ENCODE measurements at regions not wholly inside any gene's neighbourhood (a gene's known extent, or its start where the extent isn't known, plus 50 kb on each side); places are given as distances from the start of the nearest gene placed in this dataset.

- CTCF ChIA-PET, result no interaction called here
- Mint-ChIP-seq H3K4me1 (ENCODE audit: low read depth, unreplicated experiment) (no peaks in the 10 kb centered on the region), H3K27ac (ENCODE audit: unreplicated experiment) (no peak overlapping the region), H3K4me3 (ENCODE audit: low read depth, unreplicated experiment) (no peak overlapping the region), H3K9me3 (ENCODE audit: low read depth, unreplicated experiment) (peaks cover 6% of the 10 kb centered on the region), H3K27me3 (ENCODE audit: unreplicated experiment) (no peaks in the 10 kb centered on the region), H3K36me3 (ENCODE audit: insufficient read depth, unreplicated experiment) (no peaks in the 10 kb centered on the region)
- BruUV-seq (replicated peaks), result no TSS peak
- TF ChIP-seq CTCF (IDR thresholded peaks at IDR 0.05; ENCODE audit: unreplicated experiment), result no peak
- intact Hi-C loops (cut with micrococcal nuclease; ENCODE audit: unreplicated experiment), result no loop called here
- DNase-seq, result no peak
These were observed 462.3 kb upstream of the ADGRL3 start for GRCh38 chr4:60737858-60738257.

- no peak overlapping the region for H3K27ac Mint-ChIP-seq (ENCODE audit: unreplicated experiment)
- H3K36me3 Mint-ChIP-seq (ENCODE audit: insufficient read depth, unreplicated experiment), result no peaks in the 10 kb centered on the region
- intact Hi-C loops (cut with micrococcal nuclease; ENCODE audit: unreplicated experiment), result no loop called here
- no TSS peak for BruUV-seq (replicated peaks)
- peaks cover 5% of the 10 kb centered on the region for H3K9me3 Mint-ChIP-seq (ENCODE audit: low read depth, unreplicated experiment)
- CTCF ChIA-PET, result no interaction called here
- H3K4me1 Mint-ChIP-seq (ENCODE audit: low read depth, unreplicated experiment), result no peaks in the 10 kb centered on the region
- TF ChIP-seq CTCF (IDR thresholded peaks at IDR 0.05; ENCODE audit: unreplicated experiment), result no peak
- no peak overlapping the region for H3K4me3 Mint-ChIP-seq (ENCODE audit: low read depth, unreplicated experiment)
- DNase-seq, result no peak
- H3K27me3 Mint-ChIP-seq (ENCODE audit: unreplicated experiment), result no peaks in the 10 kb centered on the region
These were observed 456.5 kb upstream of the ADGRL3 start for GRCh38 chr4:60743654-60744053.

GRCh38 chr4:60744767-60745166 lies 455.4 kb upstream of the ADGRL3 start:
- no peaks in the 10 kb centered on the region for H3K27me3 Mint-ChIP-seq (ENCODE audit: unreplicated experiment)
- CTCF ChIA-PET, result no interaction called here
- no peak for TF ChIP-seq CTCF (IDR thresholded peaks at IDR 0.05; ENCODE audit: unreplicated experiment)
- DNase-seq, result no peak
- H3K4me3 Mint-ChIP-seq (ENCODE audit: low read depth, unreplicated experiment), result no peak overlapping the region
- no peak overlapping the region for H3K27ac Mint-ChIP-seq (ENCODE audit: unreplicated experiment)
- H3K9me3 Mint-ChIP-seq (ENCODE audit: low read depth, unreplicated experiment), result peaks cover 4% of the 10 kb centered on the region
- no peaks in the 10 kb centered on the region for H3K4me1 Mint-ChIP-seq (ENCODE audit: low read depth, unreplicated experiment)
- H3K36me3 Mint-ChIP-seq (ENCODE audit: insufficient read depth, unreplicated experiment), result no peaks in the 10 kb centered on the region
- intact Hi-C loops (cut with micrococcal nuclease; ENCODE audit: unreplicated experiment), result no loop called here
- BruUV-seq (replicated peaks), result no TSS peak

GRCh38 chr4:60745800-60746571 lies 454.1 kb upstream of the ADGRL3 start:
- TF ChIP-seq CTCF (IDR thresholded peaks at IDR 0.05; ENCODE audit: unreplicated experiment), result no peak
- Mint-ChIP-seq H3K36me3 (ENCODE audit: insufficient read depth, unreplicated experiment) (no peaks in the 10 kb centered on the region), H3K27ac (ENCODE audit: unreplicated experiment) (no peak overlapping the region), H3K9me3 (ENCODE audit: low read depth, unreplicated experiment) (peaks cover 4% of the 10 kb centered on the region), H3K4me3 (ENCODE audit: low read depth, unreplicated experiment) (no peak overlapping the region), H3K27me3 (ENCODE audit: unreplicated experiment) (no peaks in the 10 kb centered on the region), H3K4me1 (ENCODE audit: low read depth, unreplicated experiment) (no peaks in the 10 kb centered on the region)
- CTCF ChIA-PET, result no interaction called here
- intact Hi-C loops (cut with micrococcal nuclease; ENCODE audit: unreplicated experiment), result no loop called here
- DNase-seq, result no peak
- no TSS peak for BruUV-seq (replicated peaks)

Data from Calu3 (cell line).